Activated naive CD4-positive, alpha-beta T cell (primary cell): ENCODE measurements at regions not wholly inside any gene's neighbourhood (a gene's known extent, or its start where the extent isn't known, plus 50 kb on each side); places are given as distances from the start of the nearest gene placed in this dataset.

Source experiments
- DNase-seq, 4 experiments: peaks; one replicate each; lab custom pipeline; 2025; lab: John Stamatoyannopoulos, UW

GRCh38 chr11:134574425-134574824 lies 162.4 kb upstream of the B3GAT1 start:
- DNase-seq = no peak

GRCh38 chr11:134573857-134574256 lies 161.8 kb upstream of the B3GAT1 start:
- no peak for DNase-seq

GRCh38 chr11:134572741-134573675 lies 161.0 kb upstream of the B3GAT1 start:
- no peak for DNase-seq

- DNase-seq = no peak
These were observed 159.3 kb upstream of the B3GAT1 start for GRCh38 chr11:134571301-134571700.

- no peak for DNase-seq
These were observed 157.2 kb upstream of the B3GAT1 start for GRCh38 chr11:134569195-134569594.

- DNase-seq = no peak
These were observed 154.3 kb upstream of the B3GAT1 start for GRCh38 chr11:134566311-134566710.

GRCh38 chr11:134565343-134565891 lies 153.4 kb upstream of the B3GAT1 start:
- DNase-seq = no peak

- DNase-seq = no peak
These were observed 152.6 kb upstream of the B3GAT1 start for GRCh38 chr11:134564472-134565200.

- DNase-seq = no peak
These were observed 151.0 kb upstream of the B3GAT1 start for GRCh38 chr11:134562941-134563471.

GRCh38 chr11:134562196-134562595 lies 150.2 kb upstream of the B3GAT1 start:
- no peak for DNase-seq

GRCh38 chr11:134561331-134561720 lies 149.3 kb upstream of the B3GAT1 start:
- no peak for DNase-seq

GRCh38 chr11:134560566-134561330 lies 148.7 kb upstream of the B3GAT1 start:
- DNase-seq = no peak

- DNase-seq = no peak
These were observed 148.0 kb upstream of the B3GAT1 start for GRCh38 chr11:134560066-134560465.

GRCh38 chr11:134559602-134559962 lies 147.5 kb upstream of the B3GAT1 start:
- no peak for DNase-seq

GRCh38 chr11:134558916-134559601 lies 147.0 kb upstream of the B3GAT1 start:
- no peak for DNase-seq

- no peak for DNase-seq
These were observed 146.3 kb upstream of the B3GAT1 start for GRCh38 chr11:134558258-134558835.

GRCh38 chr11:134557571-134558257 lies 145.7 kb upstream of the B3GAT1 start:
- DNase-seq = no peak

GRCh38 chr11:134556186-134556585 lies 144.1 kb upstream of the B3GAT1 start:
- no peak for DNase-seq

- no peak for DNase-seq
These were observed 143.5 kb upstream of the B3GAT1 start for GRCh38 chr11:134555510-134555909.

- no peak for DNase-seq
These were observed 142.8 kb upstream of the B3GAT1 start for GRCh38 chr11:134554861-134555260.
